ENCODE measurements at regions not wholly inside any gene's neighbourhood (a gene's known extent, or its start where the extent isn't known, plus 50 kb on each side); places are given as distances from the start of the nearest gene placed in this dataset.

DNA sequence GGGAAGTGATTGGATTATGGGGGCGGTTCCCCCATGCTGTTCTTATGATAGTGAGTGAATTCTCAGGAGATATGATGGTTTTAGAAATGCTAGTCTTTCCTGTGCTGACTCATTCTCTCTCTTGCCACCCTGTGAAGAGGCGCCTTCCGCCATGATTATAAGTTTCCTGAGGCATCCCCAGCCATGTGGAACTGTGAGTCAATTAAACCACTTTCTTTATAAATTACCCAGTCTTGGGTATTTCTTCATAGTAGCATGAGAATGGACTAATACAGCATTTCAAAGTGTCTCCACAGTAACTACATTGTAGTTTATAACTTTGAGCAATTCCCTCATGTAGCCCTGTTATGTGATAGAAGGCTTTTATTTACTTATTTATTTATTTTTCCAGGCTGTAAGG, 128.8 kb upstream of the CHRNA7 start:
- no peak for DNase-seq (ENCODE audit: extremely low spot score, unreplicated experiment)
- TF ChIP-seq, protein P1, sequence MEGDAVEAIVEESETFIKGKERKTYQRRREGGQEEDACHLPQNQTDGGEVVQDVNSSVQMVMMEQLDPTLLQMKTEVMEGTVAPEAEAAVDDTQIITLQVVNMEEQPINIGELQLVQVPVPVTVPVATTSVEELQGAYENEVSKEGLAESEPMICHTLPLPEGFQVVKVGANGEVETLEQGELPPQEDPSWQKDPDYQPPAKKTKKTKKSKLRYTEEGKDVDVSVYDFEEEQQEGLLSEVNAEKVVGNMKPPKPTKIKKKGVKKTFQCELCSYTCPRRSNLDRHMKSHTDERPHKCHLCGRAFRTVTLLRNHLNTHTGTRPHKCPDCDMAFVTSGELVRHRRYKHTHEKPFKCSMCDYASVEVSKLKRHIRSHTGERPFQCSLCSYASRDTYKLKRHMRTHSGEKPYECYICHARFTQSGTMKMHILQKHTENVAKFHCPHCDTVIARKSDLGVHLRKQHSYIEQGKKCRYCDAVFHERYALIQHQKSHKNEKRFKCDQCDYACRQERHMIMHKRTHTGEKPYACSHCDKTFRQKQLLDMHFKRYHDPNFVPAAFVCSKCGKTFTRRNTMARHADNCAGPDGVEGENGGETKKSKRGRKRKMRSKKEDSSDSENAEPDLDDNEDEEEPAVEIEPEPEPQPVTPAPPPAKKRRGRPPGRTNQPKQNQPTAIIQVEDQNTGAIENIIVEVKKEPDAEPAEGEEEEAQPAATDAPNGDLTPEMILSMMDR (IDR thresholded peaks at IDR 0.05): no peak
- H3K27me3 Mint-ChIP-seq (ENCODE audit: unreplicated experiment): no peaks in the 10 kb centered on the region
- H3K36me3 Mint-ChIP-seq (ENCODE audit: unreplicated experiment): no peaks in the 10 kb centered on the region
- no peak overlapping the region for H3K27ac Mint-ChIP-seq (ENCODE audit: unreplicated experiment)
- peaks cover 36% of the 10 kb centered on the region for H3K9me3 Mint-ChIP-seq (ENCODE audit: unreplicated experiment)
- no peak overlapping the region for H3K4me3 Mint-ChIP-seq (ENCODE audit: unreplicated experiment)
- no peaks in the 10 kb centered on the region for H3K4me1 Mint-ChIP-seq (ENCODE audit: unreplicated experiment)

DNA sequence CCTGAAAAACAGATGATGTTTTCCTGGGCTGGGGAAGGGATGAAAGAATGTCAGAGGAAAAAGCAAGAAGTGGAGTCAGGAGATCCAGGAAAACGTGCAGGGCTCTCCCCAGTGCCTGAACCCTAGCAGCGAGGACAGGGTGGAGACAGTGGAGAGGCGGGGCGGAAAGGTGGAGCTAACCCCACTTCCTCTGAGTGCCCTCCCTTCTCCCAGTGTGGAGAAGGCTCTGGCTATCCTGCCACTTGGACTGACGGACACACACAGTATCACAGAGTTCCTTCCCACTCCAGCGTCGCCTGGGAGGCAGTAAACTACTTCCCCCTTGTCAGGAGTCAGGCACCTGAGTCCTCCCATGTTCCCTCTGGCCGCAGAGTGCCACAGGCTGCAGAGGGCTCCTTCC, 125.3 kb upstream of the CHRNA7 start:
- DNase-seq (ENCODE audit: extremely low spot score, unreplicated experiment): no peak
- Mint-ChIP-seq H3K4me3 (ENCODE audit: unreplicated experiment) (no peak overlapping the region), H3K36me3 (ENCODE audit: unreplicated experiment) (no peaks in the 10 kb centered on the region), H3K27me3 (ENCODE audit: unreplicated experiment) (no peaks in the 10 kb centered on the region), H3K4me1 (ENCODE audit: unreplicated experiment) (no peaks in the 10 kb centered on the region), H3K9me3 (ENCODE audit: unreplicated experiment) (peaks cover 31% of the 10 kb centered on the region), H3K27ac (ENCODE audit: unreplicated experiment) (no peak overlapping the region)
- TF ChIP-seq, protein P1 (IDR thresholded peaks at IDR 0.05): no peak

DNA sequence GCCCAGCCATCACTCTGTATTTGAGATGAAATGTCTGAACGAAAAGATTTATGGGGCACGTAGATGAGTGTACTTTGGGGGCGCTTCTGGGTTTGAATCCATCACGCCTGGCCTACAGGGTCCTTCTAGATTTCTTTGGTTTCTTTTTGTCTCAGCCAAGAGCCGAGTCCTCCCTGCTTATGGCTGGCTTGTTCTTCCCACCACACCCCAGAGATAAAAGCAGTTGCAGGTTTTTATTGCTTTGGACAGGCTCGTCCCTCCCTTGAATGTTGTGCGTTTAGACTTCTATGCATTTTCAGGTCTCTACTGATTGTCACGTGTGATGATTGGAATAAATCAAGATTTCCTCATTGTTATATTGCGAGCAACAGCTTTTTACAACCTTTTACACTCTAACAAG, 104.8 kb upstream of the CHRNA7 start:
- H3K36me3 Mint-ChIP-seq (ENCODE audit: unreplicated experiment): no peaks in the 10 kb centered on the region
- H3K27me3 Mint-ChIP-seq (ENCODE audit: unreplicated experiment): no peaks in the 10 kb centered on the region
- DNase-seq (ENCODE audit: extremely low spot score, unreplicated experiment): no peak
- peaks cover 18% of the 10 kb centered on the region for H3K9me3 Mint-ChIP-seq (ENCODE audit: unreplicated experiment)
- no peak overlapping the region for H3K4me3 Mint-ChIP-seq (ENCODE audit: unreplicated experiment)
- TF ChIP-seq, protein P1 (IDR thresholded peaks at IDR 0.05): no peak
- no peaks in the 10 kb centered on the region for H3K4me1 Mint-ChIP-seq (ENCODE audit: unreplicated experiment)
- no peak overlapping the region for H3K27ac Mint-ChIP-seq (ENCODE audit: unreplicated experiment)

DNA sequence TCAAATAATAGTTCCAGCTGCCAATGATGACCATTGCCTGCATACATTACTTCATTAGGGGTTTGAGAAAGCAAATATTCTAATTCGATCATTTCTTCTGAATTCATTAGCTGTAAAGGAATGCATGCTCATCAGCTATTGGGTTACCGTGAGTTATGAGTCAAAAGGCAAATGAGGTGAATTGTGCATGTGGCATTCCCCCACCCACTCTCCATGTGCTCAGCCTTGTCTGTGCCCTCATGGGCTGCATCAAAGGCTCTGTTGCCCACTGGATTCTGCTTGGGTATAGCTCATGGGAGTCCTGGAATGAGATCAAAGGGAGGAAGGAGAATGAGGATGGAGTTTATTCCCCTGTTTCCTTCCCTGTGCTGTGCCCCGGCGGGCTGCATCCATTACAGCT, 99.3 kb upstream of the CHRNA7 start:
- H3K4me1 Mint-ChIP-seq (ENCODE audit: unreplicated experiment): no peaks in the 10 kb centered on the region
- TF ChIP-seq, protein P1 (IDR thresholded peaks at IDR 0.05): no peak
- no peak for DNase-seq (ENCODE audit: extremely low spot score, unreplicated experiment)

DNA sequence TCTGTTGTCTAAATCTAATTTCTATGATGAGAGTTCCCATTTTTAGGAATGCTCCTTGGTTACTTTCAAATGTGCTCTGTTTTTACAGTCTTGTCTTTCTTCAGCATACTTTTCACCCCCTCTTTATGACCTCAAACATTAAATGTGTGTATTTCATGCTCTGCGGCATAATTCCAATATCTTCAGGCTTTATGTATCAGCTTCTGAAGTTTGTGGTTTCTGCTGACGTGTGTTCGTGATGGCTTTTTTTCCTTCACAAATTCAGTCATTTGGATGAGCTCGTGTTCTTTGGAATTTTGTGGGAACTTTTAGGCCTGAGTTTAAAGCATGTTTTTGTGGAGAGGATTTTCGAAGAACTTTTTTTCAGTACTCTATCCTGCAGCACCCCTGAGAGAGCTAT, 97.7 kb upstream of the CHRNA7 start:
- Mint-ChIP-seq H3K27me3 (ENCODE audit: unreplicated experiment) (no peaks in the 10 kb centered on the region), H3K4me3 (ENCODE audit: unreplicated experiment) (no peak overlapping the region), H3K4me1 (ENCODE audit: unreplicated experiment) (no peaks in the 10 kb centered on the region), H3K9me3 (ENCODE audit: unreplicated experiment) (no peaks in the 10 kb centered on the region), H3K36me3 (ENCODE audit: unreplicated experiment) (no peaks in the 10 kb centered on the region), H3K27ac (ENCODE audit: unreplicated experiment) (no peak overlapping the region)
- no peak for DNase-seq (ENCODE audit: extremely low spot score, unreplicated experiment)
- TF ChIP-seq, protein P1 (IDR thresholded peaks at IDR 0.05): no peak

More for the DNA sequence above, 99.3 kb upstream of the CHRNA7 start:
- Mint-ChIP-seq H3K4me3 (ENCODE audit: unreplicated experiment) (no peak overlapping the region), H3K27ac (ENCODE audit: unreplicated experiment) (no peak overlapping the region), H3K27me3 (ENCODE audit: unreplicated experiment) (no peaks in the 10 kb centered on the region), H3K36me3 (ENCODE audit: unreplicated experiment) (no peaks in the 10 kb centered on the region), H3K9me3 (ENCODE audit: unreplicated experiment) (no peaks in the 10 kb centered on the region)
